HFFc6 (cell line): ENCODE measurements at regions not wholly inside any gene's neighbourhood (a gene's known extent, or its start where the extent isn't known, plus 50 kb on each side); places are given as distances from the start of the nearest gene placed in this dataset.

ENCODE experiments used
- DNase-seq: peaks from one replicate; pipeline ENCODE4 v3.0.0-alpha.2; 2018
- H3K27ac Mint-ChIP-seq: 2 replicates; pipeline ENCODE4 v1.8.0; 2020; ENCODE audit warnings: mild to moderate bottlenecking, mixed read lengths
- H3K27me3 Mint-ChIP-seq: 2 replicates; pipeline ENCODE4 v1.8.0; 2021; ENCODE audit warnings: mild to moderate bottlenecking, moderate library complexity, mixed read lengths; ENCODE audit not compliant: insufficient read depth
- H3K36me3 Mint-ChIP-seq: 2 replicates; pipeline ENCODE4 v1.8.0; 2021; ENCODE audit warnings: low read depth, mixed read lengths
- H3K4me1 Mint-ChIP-seq: 2 replicates; pipeline ENCODE4 v1.8.0; 2020; ENCODE audit warnings: low read depth, mixed read lengths
- H3K4me3 Mint-ChIP-seq: 2 replicates; pipeline ENCODE4 v1.8.0; 2020; ENCODE audit warnings: mild to moderate bottlenecking, moderate library complexity, mixed read lengths
- H3K9me3 Mint-ChIP-seq: 2 replicates; pipeline ENCODE4 v1.8.0; 2020; ENCODE audit warnings: mild to moderate bottlenecking, mixed read lengths
- TF ChIP-seq, protein P1 (sequence below): fragments of 200-600 bp; sonication (generic); IDR thresholded peaks from 2 replicates; pipeline ENCODE4 v1.5.0; 2021; ENCODE audit warnings: antibody characterized with exemption, mild to moderate bottlenecking

DNA sequence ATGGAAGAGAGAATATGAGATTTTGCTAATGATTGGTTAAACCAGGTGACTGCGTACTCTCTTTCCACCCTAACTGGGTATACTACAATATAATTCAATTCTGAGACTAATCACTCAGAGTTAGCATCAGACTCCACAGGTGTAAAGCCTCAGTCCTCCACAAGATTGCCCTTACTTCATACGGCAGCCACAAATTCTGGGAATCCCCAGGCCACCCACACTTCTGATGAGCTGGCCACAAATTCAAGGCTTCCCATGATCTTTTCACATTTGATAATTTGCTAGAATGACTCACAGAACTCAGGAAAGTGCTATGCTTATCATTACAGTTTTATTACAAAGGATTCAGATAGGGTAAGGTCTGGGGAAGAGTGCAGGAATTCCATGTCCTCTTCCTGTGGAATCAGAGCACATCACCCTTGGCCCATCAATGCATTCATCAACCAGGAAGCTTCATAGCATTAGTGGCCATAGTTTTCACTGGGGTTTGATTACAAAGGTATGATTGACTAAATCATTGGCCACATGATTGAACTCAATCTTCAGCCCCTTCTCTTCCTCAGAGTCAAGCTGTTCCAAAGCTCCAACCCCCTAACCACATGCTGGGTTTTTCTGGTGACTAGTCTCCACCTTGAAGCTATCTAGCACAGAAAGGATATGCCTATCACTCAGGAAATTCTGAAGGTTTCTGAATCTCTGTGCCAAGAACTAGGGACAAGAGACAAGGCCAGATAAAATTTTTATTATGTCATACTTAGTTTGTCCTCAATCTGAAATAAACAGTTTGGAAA lies 131.7 kb downstream of the HHIPL2 start:
- no peak overlapping the region for H3K4me3 Mint-ChIP-seq
- no peak for DNase-seq
- H3K27ac Mint-ChIP-seq: no peak overlapping the region
- no peaks in the 10 kb centered on the region for H3K9me3 Mint-ChIP-seq
- H3K4me1 Mint-ChIP-seq: peaks cover 5% of the 10 kb centered on the region; the same call in 1 of the 2 replicates
- H3K36me3 Mint-ChIP-seq: no peaks in the 10 kb centered on the region
- TF ChIP-seq, protein P1, sequence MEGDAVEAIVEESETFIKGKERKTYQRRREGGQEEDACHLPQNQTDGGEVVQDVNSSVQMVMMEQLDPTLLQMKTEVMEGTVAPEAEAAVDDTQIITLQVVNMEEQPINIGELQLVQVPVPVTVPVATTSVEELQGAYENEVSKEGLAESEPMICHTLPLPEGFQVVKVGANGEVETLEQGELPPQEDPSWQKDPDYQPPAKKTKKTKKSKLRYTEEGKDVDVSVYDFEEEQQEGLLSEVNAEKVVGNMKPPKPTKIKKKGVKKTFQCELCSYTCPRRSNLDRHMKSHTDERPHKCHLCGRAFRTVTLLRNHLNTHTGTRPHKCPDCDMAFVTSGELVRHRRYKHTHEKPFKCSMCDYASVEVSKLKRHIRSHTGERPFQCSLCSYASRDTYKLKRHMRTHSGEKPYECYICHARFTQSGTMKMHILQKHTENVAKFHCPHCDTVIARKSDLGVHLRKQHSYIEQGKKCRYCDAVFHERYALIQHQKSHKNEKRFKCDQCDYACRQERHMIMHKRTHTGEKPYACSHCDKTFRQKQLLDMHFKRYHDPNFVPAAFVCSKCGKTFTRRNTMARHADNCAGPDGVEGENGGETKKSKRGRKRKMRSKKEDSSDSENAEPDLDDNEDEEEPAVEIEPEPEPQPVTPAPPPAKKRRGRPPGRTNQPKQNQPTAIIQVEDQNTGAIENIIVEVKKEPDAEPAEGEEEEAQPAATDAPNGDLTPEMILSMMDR: no peak
- peaks cover 14% of the 10 kb centered on the region for H3K27me3 Mint-ChIP-seq

DNA sequence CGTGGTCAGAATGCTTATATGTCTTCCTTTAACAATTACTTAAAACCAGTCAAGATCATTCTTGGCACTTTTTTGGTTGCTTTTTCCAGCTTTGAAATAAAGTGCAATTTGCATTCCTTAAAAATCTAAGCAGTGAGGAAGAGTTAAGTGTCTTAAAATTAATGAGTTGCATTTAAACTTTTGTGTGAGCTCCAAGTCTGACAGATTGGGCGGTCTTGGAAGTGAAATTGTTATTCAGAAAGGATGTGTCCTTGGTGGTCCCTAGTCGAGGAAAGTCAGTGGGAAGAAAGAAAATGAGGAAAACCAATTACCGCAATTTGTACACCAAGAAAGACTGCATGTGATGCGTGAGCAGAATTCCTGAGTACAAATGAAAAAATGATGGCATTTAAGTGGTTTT lies 132.5 kb downstream of the HHIPL2 start:
- peaks cover 5% of the 10 kb centered on the region; the same call in 1 of the 2 replicates for H3K4me1 Mint-ChIP-seq
- TF ChIP-seq, protein P1: no peak
- no peaks in the 10 kb centered on the region for H3K9me3 Mint-ChIP-seq
- H3K36me3 Mint-ChIP-seq: no peaks in the 10 kb centered on the region
- no peak overlapping the region for H3K4me3 Mint-ChIP-seq
- H3K27ac Mint-ChIP-seq: no peak overlapping the region
- DNase-seq: no peak
- H3K27me3 Mint-ChIP-seq: peaks cover 14% of the 10 kb centered on the region

DNA sequence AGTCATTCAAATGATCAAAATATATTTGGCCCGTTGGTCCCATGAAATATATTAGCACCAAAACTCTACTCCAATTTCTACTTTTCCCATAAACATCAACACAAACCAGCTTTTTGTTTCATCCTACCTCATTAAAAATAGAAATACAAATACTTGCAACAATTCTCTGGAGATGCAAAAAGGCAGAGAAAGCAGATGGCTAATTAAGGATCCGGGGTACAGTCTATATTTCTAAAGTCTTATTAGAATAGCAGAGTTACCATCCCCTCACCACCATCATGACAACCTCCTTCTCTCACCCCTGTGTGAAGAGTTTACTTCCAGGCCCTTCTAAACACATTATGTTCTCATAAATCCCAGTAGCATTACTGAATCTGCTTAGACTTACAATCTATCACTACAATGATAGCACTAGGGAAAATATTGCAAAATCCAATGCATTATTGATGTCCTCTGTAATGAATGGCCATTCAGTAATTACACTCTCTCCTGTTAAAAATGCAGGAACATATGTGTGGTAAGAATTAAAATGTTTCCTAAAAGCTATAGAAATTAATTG lies 133.8 kb downstream of the HHIPL2 start:
- Mint-ChIP-seq H3K27ac (no peak overlapping the region), H3K36me3 (no peaks in the 10 kb centered on the region), H3K9me3 (no peaks in the 10 kb centered on the region), H3K4me3 (no peak overlapping the region), H3K4me1 (peaks cover 5% of the 10 kb centered on the region; the same call in 1 of the 2 replicates), H3K27me3 (peaks cover 8% of the 10 kb centered on the region)
- TF ChIP-seq, protein P1: no peak
- DNase-seq: no peak

DNA sequence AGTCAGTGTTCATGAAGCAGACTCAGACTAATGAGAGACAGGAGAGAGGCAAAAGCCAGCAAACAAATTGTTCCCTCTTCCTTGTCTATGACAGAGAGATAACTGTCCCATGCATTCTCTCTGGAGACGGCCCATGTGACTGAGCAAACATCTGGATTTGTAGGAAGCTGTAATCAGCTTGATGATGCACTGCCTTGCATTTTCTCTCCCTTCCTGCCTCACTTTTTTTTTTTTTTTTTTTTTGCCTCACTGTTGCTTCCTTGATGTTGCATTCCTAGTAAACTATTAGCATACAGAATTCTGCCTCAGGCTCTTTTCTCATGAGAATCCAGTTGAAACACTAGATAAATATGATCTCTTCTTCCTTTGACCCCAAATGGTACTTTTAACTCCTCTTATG lies 134.5 kb downstream of the HHIPL2 start:
- Mint-ChIP-seq H3K9me3 (peaks cover 6% of the 10 kb centered on the region; the same call in 1 of the 2 replicates), H3K4me3 (no peak overlapping the region), H3K36me3 (no peaks in the 10 kb centered on the region), H3K27me3 (peaks cover 8% of the 10 kb centered on the region), H3K27ac (no peak overlapping the region), H3K4me1 (peaks cover 5% of the 10 kb centered on the region; the same call in 1 of the 2 replicates)
- TF ChIP-seq, protein P1: no peak
- DNase-seq: peak; percentile 56

DNA sequence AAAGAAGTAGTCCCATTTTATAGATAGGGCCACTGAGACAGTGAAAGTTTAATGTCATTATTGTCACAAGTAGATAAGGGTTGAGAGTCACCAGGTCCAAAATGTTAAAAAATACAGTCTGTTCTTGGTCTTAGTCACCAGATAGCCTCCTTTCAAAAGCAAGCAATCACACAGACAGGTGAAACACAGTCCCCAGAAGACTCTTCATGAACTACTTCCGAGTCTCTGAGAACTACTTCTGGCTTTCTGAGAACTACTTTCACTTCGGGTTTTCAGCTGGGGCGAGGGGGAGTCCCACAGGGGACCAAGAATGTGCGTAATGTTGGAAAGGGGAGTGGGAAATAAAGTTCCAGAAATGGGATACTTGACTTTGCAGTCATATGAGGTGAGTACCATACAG lies 143.2 kb downstream of the HHIPL2 start:
- Mint-ChIP-seq H3K4me1 (no peaks in the 10 kb centered on the region), H3K9me3 (peaks cover 6% of the 10 kb centered on the region; the same call in 1 of the 2 replicates), H3K36me3 (no peaks in the 10 kb centered on the region), H3K27me3 (peaks cover 16% of the 10 kb centered on the region), H3K27ac (no peak overlapping the region), H3K4me3 (peak overlapping the region; percentile 31; the same call in 1 of the 2 replicates)
- TF ChIP-seq, protein P1: no peak
- no peak for DNase-seq
